NCI-H1417 treated with DMSO at 0.1 percent for 48 hours (cell line): ENCODE measurements at regions not wholly inside any gene's neighbourhood (a gene's known extent, or its start where the extent isn't known, plus 50 kb on each side); places are given as distances from the start of the nearest gene placed in this dataset.
"Not testable (repeated sequence)": the region's sequence is repeated elsewhere in the genome, so short reads cannot be mapped to it uniquely, and the experiment has no call there.

Experiments
- DNase-seq: peaks from one replicate; lab custom pipeline; 2025; lab: John Stamatoyannopoulos, UW

- DNase-seq, result not testable (repeated sequence)
Observed at GRCh38 chr15:81775779-81776178, 270.0 kb downstream of the MEX3B start.

GRCh38 chr15:81774309-81774708 lies 271.5 kb downstream of the MEX3B start:
- DNase-seq, result no peak

- no peak for DNase-seq
Observed at GRCh38 chr15:81768773-81769172, 277.0 kb downstream of the MEX3B start.

- no peak for DNase-seq
Observed at GRCh38 chr15:81766829-81767475, 278.9 kb downstream of the MEX3B start.

- no peak for DNase-seq
Observed at GRCh38 chr15:81765816-81766215, 280.0 kb downstream of the MEX3B start.

GRCh38 chr15:81763304-81763703 lies 282.5 kb downstream of the MEX3B start:
- no peak for DNase-seq

GRCh38 chr15:81760686-81761085 lies 285.1 kb downstream of the MEX3B start:
- DNase-seq, result no peak

GRCh38 chr15:81758818-81759284 lies 287.0 kb downstream of the MEX3B start:
- DNase-seq, result no peak

- no peak for DNase-seq
Observed at GRCh38 chr15:81755626-81756025, 290.2 kb downstream of the MEX3B start.

- no peak for DNase-seq
Observed at GRCh38 chr15:81754078-81754477, 291.7 kb downstream of the MEX3B start.

GRCh38 chr15:81752974-81753373 lies 292.8 kb downstream of the MEX3B start:
- no peak for DNase-seq

- DNase-seq, result peak; percentile 92
Observed at GRCh38 chr15:81752546-81752942, 293.3 kb downstream of the MEX3B start.

- no peak for DNase-seq
Observed at GRCh38 chr15:81751816-81752545, 293.8 kb downstream of the MEX3B start.

- no peak for DNase-seq
Observed at GRCh38 chr15:81751256-81751655, 294.6 kb downstream of the MEX3B start.

- no peak for DNase-seq
Observed at GRCh38 chr15:81749716-81750375, 296.0 kb downstream of the MEX3B start.

- no peak for DNase-seq
Observed at GRCh38 chr15:81747482-81747881, 298.3 kb downstream of the MEX3B start.

GRCh38 chr15:81747026-81747425 lies 298.8 kb downstream of the MEX3B start:
- no peak for DNase-seq

GRCh38 chr15:81744364-81744763 lies 301.5 kb downstream of the MEX3B start:
- no peak for DNase-seq

GRCh38 chr15:81740416-81740815 lies 305.4 kb downstream of the MEX3B start:
- DNase-seq, result no peak

GRCh38 chr15:81729340-81729739 lies 316.5 kb downstream of the MEX3B start:
- DNase-seq, result no peak

- DNase-seq, result no peak
Observed at GRCh38 chr15:81728726-81729125, 317.1 kb downstream of the MEX3B start.

GRCh38 chr15:81725590-81725989 lies 320.2 kb downstream of the MEX3B start:
- DNase-seq, result no peak

GRCh38 chr15:81724536-81724935 lies 321.3 kb downstream of the MEX3B start:
- no peak for DNase-seq
